Midbrain (tissue), 1 donor: ENCODE measurements at regions not wholly inside any gene's neighbourhood (a gene's known extent, or its start where the extent isn't known, plus 50 kb on each side); places are given as distances from the start of the nearest gene placed in this dataset.
A peak's percentile ranks its signal among the peaks of the same experiment; 100 is the strongest.
"Not testable (repeated sequence)": the region's sequence is repeated elsewhere in the genome, so short reads cannot be mapped to it uniquely, and the experiment has no call there.

Experiments
- DNase-seq: peaks from one replicate; lab custom pipeline; 2025; lab: John Stamatoyannopoulos, UW

GRCh38 chr3:109656225-109656624, 318.9 kb upstream of the DPPA4 start:
- DNase-seq, result no peak

GRCh38 chr3:109678600-109678999, 341.3 kb upstream of the DPPA4 start:
- DNase-seq, result no peak

GRCh38 chr3:109679664-109680063, 342.3 kb upstream of the DPPA4 start:
- no peak for DNase-seq

GRCh38 chr3:109683746-109684145, 346.4 kb upstream of the DPPA4 start:
- no peak for DNase-seq

GRCh38 chr3:109685084-109686079, 348.0 kb upstream of the DPPA4 start:
- DNase-seq, result no peak

- no peak for DNase-seq
Measured at GRCh38 chr3:109687626-109688025, 350.3 kb upstream of the DPPA4 start.

- DNase-seq, result no peak
Measured at GRCh38 chr3:109696932-109697331, 359.6 kb upstream of the DPPA4 start.

- DNase-seq, result no peak
Measured at GRCh38 chr3:109702252-109702651, 364.9 kb upstream of the DPPA4 start.

GRCh38 chr3:109702976-109703375, 365.6 kb upstream of the DPPA4 start:
- no peak for DNase-seq

GRCh38 chr3:109705133-109705532, 367.8 kb upstream of the DPPA4 start:
- DNase-seq, result not testable (repeated sequence)

- DNase-seq, result no peak
Measured at GRCh38 chr3:109707617-109708016, 370.3 kb upstream of the DPPA4 start.

- no peak for DNase-seq
Measured at GRCh38 chr3:109713288-109713687, 375.9 kb upstream of the DPPA4 start.

- DNase-seq, result no peak
Measured at GRCh38 chr3:109715707-109716106, 378.4 kb upstream of the DPPA4 start.

- DNase-seq, result no peak
Measured at GRCh38 chr3:109718850-109719249, 381.5 kb upstream of the DPPA4 start.

- no peak for DNase-seq
Measured at GRCh38 chr3:109728861-109729494, 391.6 kb upstream of the DPPA4 start.

GRCh38 chr3:109731639-109732473, 394.5 kb upstream of the DPPA4 start:
- peak; percentile 19 for DNase-seq

GRCh38 chr3:109743981-109744380, 406.6 kb upstream of the DPPA4 start:
- no peak for DNase-seq

GRCh38 chr3:109772520-109772919, 435.2 kb upstream of the DPPA4 start:
- no peak for DNase-seq

- DNase-seq, result no peak
Measured at GRCh38 chr3:109774108-109774507, 436.8 kb upstream of the DPPA4 start.

- DNase-seq, result no peak
Measured at GRCh38 chr3:109784285-109784684, 446.9 kb upstream of the DPPA4 start.

- DNase-seq, result no peak
Measured at GRCh38 chr3:109784852-109785631, 447.7 kb upstream of the DPPA4 start.
